ENCODE measurements at regions not wholly inside any gene's neighbourhood (a gene's known extent, or its start where the extent isn't known, plus 50 kb on each side); places are given as distances from the start of the nearest gene placed in this dataset.

DNA sequence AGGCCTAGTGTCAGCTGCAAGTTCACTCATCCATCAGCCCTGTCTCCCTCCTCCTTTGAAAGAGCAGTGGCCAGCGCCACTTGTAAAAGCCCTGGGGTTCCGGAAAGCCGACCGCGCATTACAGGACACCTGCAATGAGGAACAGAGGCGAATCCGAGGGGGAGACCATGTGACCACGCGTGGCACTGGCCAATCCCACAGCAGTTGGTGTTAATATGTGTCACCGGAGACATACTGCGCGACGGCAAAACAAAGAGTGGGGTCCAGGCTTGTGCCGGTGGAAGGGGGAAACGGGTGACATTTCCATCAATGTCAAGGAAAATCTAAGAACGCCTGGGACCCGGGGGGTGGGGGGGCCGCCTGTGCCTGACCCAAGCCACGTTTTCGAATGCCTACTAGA lies 480.8 kb downstream of the SPATA31A7 start:
- Histone ChIP-seq H3K18ac (ENCODE audit: extremely low read depth, low read length) (no peak overlapping the region), H3K23ac (ENCODE audit: insufficient read length) (no peak overlapping the region), H3K4ac (replicated peaks; ENCODE audit: insufficient read length, low read depth, low read length) (no peak overlapping the region), H3K23me2 (ENCODE audit: low read depth, low read length) (no peaks in the 10 kb centered on the region), H2AK5ac (ENCODE audit: low read depth, low read length) (no peak overlapping the region), H4K20me1 (replicated peaks in 1 of 2; ENCODE audit: control insufficient read depth in 1 of 2, insufficient read depth in 2 of 2, low read length in 2 of 2) (no peaks in the 10 kb centered on the region), H4K5ac (ENCODE audit: insufficient read length, low read depth, low read length) (no peak overlapping the region), H3K36me3 (ENCODE audit: control insufficient read depth in 2 of 4, insufficient read depth in 4 of 4, low read length in 3 of 4) (no peaks in the 10 kb centered on the region), H2BK120ac (replicated peaks; ENCODE audit: low read depth, low read length) (no peak overlapping the region), H4K91ac (replicated peaks; ENCODE audit: insufficient read length, low read length) (no peak overlapping the region), H2AFZ (ENCODE audit: low read length) (no peak overlapping the region), H3K9ac (replicated peaks in 1 of 4; ENCODE audit: extremely low read depth in 1 of 4, low read depth in 3 of 4, low read length in 3 of 4) (no peak overlapping the region), H3K4me1 (replicated peaks in 1 of 4; ENCODE audit: control insufficient read depth in 3 of 4, insufficient read depth in 4 of 4, low read length in 3 of 4) (no peaks in the 10 kb centered on the region), H2BK5ac (ENCODE audit: low read depth, low read length) (no peak overlapping the region), H2BK12ac (ENCODE audit: low read depth, low read length) (no peak overlapping the region), H3K4me3 (ENCODE audit: extremely low read depth in 1 of 4, insufficient read depth in 2 of 4, low read depth in 3 of 4, low read length in 4 of 4) (no peak overlapping the region), H3K27ac (ENCODE audit: low read depth, low read length) (no peak overlapping the region), H3K79me2 (ENCODE audit: control insufficient read depth in 1 of 2, insufficient read depth in 2 of 2, low read length in 2 of 2) (no peaks in the 10 kb centered on the region), H2BK20ac (ENCODE audit: low read length) (no peak overlapping the region), H3K14ac (ENCODE audit: insufficient read length) (no peak overlapping the region), H3K79me1 (ENCODE audit: low read depth, low read length) (no peaks in the 10 kb centered on the region), H3K9me3 (ENCODE audit: insufficient read depth in 2 of 2, low read depth in 1 of 2, low read length in 1 of 2) (peaks cover 11 to 96% of the 10 kb centered on the region in 2 experiments; a peak in 3 of 4 replicates), H3K4me2 (ENCODE audit: insufficient read depth in 1 of 2, low read depth in 2 of 2, low read length in 2 of 2) (no peak overlapping the region), H4K8ac (ENCODE audit: extremely low read depth, insufficient read depth, low read length) (no peak overlapping the region), H3K27me3 (replicated peaks in 1 of 4; ENCODE audit: control insufficient read depth in 3 of 4, extremely low read depth in 1 of 4, insufficient read depth in 3 of 4, low read length in 3 of 4) (no peaks in the 10 kb centered on the region), H3K56ac (replicated peaks; ENCODE audit: insufficient read length, low read depth, low read length) (no peak overlapping the region), H2BK15ac (ENCODE audit: low read length) (no peak overlapping the region)
- no peak for FAIRE-seq
- ChIA-PET CTCF (ENCODE audit: partially characterized antibody) (no interaction called here), POLR2A (ENCODE audit: partially characterized antibody) (no interaction called here)
- no peak for DNase-seq (ENCODE audit: low read depth in 1 of 2, low spot score in 2 of 2)
- 89% methylated on average over 11 of the region's 20 CpGs; no CpG with 5 or more reads in 1 of the 2 experiments for WGBS, 2 experiments (ENCODE audit: extremely low coverage in 1 of 2, insufficient coverage in 1 of 2, insufficient read length in 1 of 2, insufficient replicate concordance in 2 of 2, low coverage in 1 of 2, low lambda C conversion rate in 2 of 2, missing lambda C conversion rate in 1 of 2)
- TF ChIP-seq NRF1 (IDR thresholded peaks at IDR 0.05; ENCODE audit: low read depth, low read length), result no peak
- no peak for TF ChIP-seq BRCA1 (IDR thresholded peaks at IDR 0.05; ENCODE audit: low read depth, low read length)
- TF ChIP-seq HDAC2 (IDR thresholded peaks at IDR 0.05; ENCODE audit: borderline replicate concordance in 1 of 2, low read depth in 2 of 2, low read length in 2 of 2), result no peak
- no peak for TF ChIP-seq FOSL1 (IDR thresholded peaks at IDR 0.05; ENCODE audit: insufficient read depth, low read depth, low read length)
- no peak for TF ChIP-seq RBBP5 (IDR thresholded peaks at IDR 0.05; ENCODE audit: borderline replicate concordance, low read depth, low read length)
- no peak for TF ChIP-seq KDM5A (IDR thresholded peaks at IDR 0.05; ENCODE audit: low read length)
- TF ChIP-seq, protein P1, sequence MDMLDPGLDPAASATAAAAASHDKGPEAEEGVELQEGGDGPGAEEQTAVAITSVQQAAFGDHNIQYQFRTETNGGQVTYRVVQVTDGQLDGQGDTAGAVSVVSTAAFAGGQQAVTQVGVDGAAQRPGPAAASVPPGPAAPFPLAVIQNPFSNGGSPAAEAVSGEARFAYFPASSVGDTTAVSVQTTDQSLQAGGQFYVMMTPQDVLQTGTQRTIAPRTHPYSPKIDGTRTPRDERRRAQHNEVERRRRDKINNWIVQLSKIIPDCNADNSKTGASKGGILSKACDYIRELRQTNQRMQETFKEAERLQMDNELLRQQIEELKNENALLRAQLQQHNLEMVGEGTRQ (IDR thresholded peaks at IDR 0.05; ENCODE audit: low read length), result no peak
- TF ChIP-seq PHF8 (conservative IDR thresholded peaks at IDR 0.05; ENCODE audit: low read depth, low read length), result no peak
- no peak for TF ChIP-seq BCL11A (IDR thresholded peaks at IDR 0.05; ENCODE audit: low read depth in 2 of 2, low read length in 2 of 2)
- TF ChIP-seq TAF1 (IDR thresholded peaks at IDR 0.05; ENCODE audit: low read depth, low read length), result no peak
- no peak for TF ChIP-seq CHD1 (IDR thresholded peaks at IDR 0.05; ENCODE audit: low read depth, low read length)
- no peak for TF ChIP-seq RXRA (IDR thresholded peaks at IDR 0.05; ENCODE audit: insufficient read depth, low read depth, low read length)
- no peak for TF ChIP-seq HDAC6 (IDR thresholded peaks at IDR 0.05; ENCODE audit: low read depth, low read length)
- no peak for TF ChIP-seq CREB1 (IDR thresholded peaks at IDR 0.05)
- TF ChIP-seq KDM4A (IDR thresholded peaks at IDR 0.05; ENCODE audit: low read depth, low read length, severe bottlenecking), result no peak

Measured in H1 (cell line).